RCC 7860 (cell line): ENCODE measurements at regions not wholly inside any gene's neighbourhood (a gene's known extent, or its start where the extent isn't known, plus 50 kb on each side); places are given as distances from the start of the nearest gene placed in this dataset.

Experiments
- DNase-seq: peaks from one replicate; pipeline ENCODE4 v3.0.0-alpha.2; 2015; ENCODE audit warnings: low spot score
- FAIRE-seq: peaks from 2 replicates; lab custom pipeline; 2012; peaks lifted over from hg19 to GRCh38; lab: Jason Lieb, UNC

DNA sequence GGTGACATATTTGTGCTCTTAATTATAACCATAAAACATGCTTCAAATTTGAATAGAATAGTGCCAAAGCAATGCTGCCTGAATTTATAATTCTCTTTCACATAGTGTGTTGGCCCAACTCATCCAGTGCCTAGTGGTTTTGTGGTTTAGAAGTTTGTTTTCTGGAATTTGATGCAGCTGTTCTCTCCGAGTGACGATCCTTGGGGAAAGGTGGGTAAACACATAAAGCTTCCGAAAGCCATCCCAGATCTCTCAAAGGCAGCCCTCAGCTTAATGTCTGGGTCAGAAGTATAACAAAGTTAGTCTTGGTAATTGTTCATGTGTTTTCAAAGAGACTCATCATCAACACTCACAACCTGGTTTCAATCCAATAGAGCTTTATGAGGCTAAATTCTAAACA, 235.6 kb upstream of the CDH2 start:
- DNase-seq = no peak
- no peak for FAIRE-seq

DNA sequence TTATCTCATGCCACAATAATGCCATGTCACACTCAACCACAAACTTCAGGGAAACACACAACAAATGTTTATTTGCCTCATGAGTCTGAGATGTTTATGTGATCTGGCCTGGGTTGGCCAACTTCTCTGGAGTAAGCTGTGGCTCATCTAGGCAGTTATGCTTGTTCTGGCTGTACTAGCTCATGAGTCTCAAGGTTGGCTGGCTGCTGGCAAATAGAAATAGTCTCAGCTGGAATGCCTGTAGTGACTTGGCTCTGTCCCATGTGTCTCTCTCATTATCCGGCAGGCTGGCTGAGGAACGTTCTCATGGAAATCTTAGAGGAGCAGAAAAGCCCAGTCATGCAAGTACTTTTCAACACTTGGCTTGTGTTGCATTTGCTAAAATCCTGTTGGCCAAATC, 234.9 kb upstream of the CDH2 start:
- FAIRE-seq = no peak
- no peak for DNase-seq

DNA sequence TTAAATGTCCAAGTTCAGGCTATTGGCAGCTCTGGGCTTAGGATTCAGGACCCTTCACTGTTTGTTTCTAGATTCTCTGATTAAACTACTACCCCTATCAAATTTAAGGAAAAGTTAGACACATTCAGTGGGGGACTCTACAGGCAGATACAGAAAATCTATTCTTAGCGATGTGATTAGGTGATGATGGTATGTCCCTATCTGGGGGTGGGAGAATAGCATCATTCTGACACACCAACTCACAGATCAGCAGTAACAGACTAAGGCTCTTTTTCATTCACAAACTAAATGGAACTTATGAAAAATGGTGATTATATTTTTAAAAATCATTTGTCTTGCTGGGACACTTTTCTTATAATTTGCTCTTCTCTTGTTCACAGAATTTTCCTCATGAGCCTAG, 232.9 kb upstream of the CDH2 start:
- FAIRE-seq (no peak), DNase-seq (no peak)

DNA sequence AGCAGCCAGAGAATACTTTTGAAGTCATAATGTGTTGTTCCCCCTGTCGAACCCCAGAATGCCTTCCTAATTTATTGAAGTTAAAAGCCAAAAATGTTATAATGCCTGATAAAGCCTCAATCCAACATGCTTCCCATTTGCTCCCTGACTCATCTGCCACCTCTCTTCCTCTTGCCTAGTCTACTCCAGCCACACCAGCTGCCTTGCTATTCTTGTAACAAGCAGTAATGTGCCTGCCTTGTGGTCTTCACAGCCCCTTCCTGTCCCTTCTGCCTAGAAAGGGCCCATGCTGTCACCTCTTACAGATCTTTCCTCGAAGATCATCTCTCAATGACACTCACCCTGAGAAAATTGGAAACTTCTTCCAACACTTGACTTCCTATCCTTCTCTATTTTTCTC, 231.6 kb upstream of the CDH2 start:
- FAIRE-seq (no peak), DNase-seq (no peak)

DNA sequence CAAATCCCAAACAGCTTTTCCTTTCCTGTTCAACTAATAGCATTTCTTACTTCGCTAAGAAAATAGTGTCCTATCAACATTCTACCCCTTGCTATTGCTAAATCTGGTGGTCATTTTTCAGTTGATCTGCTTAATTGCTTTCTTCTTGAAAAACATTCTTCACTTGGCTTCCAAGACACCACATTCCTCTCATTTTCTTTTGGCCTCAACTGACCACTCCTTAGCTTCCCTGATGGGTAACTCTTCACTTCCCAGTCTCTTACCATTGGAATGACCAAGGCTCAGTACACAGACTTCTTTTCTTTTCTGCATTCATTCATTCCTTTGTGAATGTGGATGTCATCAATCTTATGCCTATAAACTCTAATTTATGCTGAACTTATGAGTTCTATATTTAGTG, 230.8 kb upstream of the CDH2 start:
- no peak for DNase-seq
- no peak for FAIRE-seq

DNA sequence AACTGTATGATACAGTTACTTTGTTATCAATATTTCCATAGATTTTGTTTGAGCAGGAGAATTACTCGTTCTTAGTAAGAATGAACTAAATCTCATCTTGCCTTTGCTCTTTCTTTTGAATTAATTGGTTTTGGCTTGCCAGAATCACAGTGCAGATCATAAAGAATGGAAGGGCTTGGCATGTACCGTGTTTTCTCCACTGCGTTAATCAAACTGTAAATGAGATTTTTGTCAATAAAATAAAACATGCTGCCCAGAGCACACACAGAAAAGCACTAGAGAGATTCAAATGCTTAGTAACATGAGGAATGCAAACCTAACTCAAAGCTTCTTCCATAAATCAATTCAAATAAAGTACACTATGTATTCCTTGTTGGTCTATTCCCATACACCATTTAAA, 229.6 kb upstream of the CDH2 start:
- no peak for FAIRE-seq
- DNase-seq = no peak

DNA sequence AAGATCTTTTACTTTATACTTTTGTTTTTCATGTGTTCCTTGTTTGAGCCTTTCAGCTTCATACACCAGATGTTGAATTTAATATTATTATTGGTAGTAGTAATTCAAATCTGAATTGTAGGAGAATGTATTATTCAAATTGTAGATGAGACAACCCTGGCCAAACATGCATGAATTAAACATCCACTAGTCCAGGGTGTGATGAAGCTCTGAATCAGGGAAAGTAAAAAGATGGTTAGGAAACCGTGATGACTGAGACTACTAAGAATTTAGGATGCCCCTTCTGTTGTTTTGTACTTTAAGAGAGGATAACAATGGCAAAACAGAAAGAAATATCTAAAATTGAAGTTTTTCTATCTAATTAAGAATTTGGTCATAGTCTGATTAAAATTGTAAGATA, 227.8 kb upstream of the CDH2 start:
- FAIRE-seq (no peak), DNase-seq (no peak)

DNA sequence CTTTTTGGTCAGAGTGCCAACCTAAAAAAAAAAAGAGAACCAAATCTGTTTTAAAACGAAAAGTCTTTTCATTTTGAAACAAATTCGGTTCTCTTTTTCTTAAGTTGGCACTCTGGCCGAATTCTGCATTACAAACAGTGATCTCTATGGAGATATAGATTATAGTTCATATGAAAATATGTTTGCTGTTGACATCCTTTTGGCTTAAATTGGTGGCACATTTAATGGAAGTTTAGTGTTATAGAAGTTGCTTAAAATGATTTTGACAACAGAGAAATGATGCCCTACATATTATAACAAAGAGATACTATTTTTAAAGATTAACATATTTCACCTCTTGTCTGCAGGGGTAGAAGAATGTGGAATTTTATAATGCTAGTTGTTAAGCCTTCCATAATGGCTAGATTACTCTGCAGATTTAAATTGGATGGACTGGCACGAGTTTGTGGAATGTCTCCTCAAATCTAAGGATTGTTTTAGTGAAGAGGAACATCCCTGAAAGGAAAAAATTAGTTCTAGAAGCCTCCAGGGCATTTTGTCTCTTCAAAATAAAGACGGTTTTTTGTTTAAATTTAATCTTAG, 222.9 kb upstream of the CDH2 start:
- no peak for DNase-seq
- FAIRE-seq = no peak

DNA sequence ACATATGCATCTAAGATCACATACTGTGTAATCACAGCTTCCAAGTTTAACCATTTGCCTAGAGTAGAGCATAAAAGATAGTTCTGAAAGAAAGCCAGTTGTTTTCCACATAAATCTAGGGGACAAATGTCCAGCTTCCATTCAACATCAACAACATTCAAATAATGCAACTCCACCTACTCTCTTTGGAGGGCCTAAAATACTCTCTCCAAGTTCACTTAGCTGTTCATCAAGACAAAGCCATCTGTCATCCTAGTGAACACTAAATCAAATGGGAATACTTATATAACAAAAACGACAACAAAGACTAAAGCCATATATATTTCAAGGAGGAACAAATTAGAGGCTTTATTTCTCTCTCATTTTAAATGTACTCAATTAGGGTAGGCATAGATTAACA, 221.5 kb upstream of the CDH2 start:
- DNase-seq = no peak
- no peak for FAIRE-seq

DNA sequence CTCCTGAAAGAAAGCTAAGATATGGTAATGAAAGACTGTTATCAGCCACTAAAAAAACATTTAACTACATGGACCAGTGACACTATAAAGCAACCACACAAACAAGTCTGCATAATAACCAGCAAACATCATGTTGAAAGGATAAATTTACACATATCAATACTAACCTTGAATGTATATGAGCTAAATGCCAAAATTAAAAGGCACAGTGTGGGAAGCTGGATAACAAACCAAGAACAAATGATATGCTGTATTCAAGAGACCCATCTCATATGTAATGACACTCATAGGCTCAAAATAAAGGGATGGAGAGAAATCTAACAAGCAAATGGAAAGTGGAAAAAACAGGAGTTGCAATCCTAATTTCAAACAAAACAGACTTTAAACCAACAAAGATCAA, 213.1 kb upstream of the CDH2 start:
- FAIRE-seq (no peak), DNase-seq (no peak)

DNA sequence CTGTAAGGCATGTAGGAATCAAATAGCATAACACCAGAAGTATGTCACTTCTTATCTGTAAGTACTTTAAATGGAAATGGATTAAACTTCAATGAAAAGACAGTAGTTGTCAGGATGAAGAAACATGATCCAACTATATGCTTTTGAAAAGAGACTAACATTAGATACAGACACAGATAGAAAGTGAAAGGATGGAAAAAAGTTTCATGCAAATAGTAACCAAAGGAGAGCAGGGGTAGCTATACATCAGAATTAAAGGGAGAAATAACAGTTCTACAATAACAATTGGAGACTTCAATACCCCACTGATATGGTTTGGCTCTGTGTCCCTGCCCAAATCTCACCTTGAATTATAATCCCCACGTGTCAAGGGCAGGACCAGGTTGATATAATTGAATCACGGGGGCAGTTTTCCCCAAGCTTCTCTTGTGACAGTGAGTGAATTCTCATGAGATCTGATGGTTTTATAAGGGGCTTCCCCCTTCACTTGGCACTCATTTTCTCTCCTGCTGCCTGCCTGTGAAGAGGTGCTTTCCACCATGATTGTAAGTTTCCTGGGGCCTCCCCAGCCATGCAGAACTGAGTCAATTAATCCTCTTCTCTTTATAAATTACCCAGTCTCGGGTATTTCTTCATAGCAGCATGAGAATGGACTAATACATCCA, 205.4 kb upstream of the CDH2 start:
- DNase-seq (no peak), FAIRE-seq (no peak)

DNA sequence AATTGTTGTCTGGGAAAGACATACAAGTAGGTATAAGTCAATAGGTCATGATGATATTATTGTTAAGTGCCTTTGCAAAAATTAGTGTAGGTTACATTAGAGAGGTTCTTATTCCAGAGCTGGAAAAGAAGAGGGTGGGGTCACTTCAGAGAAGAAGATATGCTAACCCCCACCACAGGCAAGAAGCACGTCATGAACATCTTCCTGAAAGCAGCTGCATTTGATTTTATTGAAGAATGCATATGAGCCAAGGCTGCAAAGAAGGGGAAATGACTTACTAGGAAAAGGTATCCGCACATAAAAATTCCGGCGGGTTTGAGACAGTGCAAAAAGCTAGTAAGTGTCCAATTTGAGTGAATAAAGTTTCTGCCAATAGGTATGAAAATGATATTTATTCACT, 195.3 kb upstream of the CDH2 start:
- no peak for FAIRE-seq
- DNase-seq = no peak

DNA sequence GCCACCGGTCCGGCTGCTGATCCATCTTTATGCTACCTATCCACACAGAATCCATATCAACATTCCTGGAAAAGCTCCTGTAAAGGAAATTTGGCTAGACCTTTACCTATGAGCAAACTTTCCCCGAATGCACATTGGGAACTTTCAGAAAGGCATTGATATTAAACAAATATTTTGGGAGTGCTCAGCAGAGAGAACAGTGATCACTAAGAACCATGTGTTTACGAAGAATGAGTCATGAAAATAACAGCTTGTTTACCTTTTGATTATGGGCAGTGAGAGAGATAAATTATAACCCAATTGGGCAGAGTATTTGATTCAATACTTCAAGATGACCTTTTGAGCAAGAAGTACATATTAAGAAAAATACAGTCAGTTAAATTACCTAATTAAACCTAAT, 189.7 kb upstream of the CDH2 start:
- FAIRE-seq (no peak), DNase-seq (no peak)

DNA sequence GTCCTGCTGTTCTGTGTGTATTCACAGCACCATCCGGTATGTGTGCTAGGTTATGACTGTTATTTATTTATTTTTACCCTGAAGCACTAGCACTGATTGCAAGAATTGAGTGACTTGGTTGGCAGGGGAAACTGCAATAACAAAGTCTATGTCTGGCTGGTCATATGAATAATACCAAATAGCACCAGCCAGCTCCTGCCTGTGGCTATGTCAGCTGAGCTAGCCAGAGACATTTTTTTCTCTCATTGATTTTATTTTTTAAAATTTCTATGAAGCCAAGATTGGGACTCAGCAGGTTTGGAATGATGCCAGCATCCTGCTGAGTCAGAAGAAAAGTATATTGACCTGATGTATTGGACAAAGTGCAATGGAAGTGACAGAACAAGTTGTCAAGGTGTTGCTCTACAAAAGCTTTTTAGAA, 188.5 kb upstream of the CDH2 start:
- DNase-seq (no peak), FAIRE-seq (no peak)

DNA sequence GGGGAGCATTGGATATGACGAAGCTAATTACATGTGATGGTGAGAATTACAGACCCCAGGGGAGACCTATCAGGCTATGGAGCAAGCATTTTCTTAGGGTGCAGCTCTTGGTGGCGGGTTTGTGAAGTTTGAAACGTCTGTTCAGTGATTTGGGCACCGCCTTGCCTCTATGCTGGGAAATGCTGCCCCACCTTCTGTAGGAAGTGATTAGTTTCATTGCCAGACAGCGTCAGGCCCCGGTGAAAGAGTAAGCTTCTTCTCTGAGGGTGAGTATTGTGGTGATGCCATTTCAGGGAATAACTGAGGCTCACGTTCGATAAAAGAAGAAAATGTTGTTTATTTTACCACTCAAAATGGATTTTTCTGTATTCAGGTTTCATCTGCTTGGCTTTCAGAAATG, 186.2 kb upstream of the CDH2 start:
- no peak for DNase-seq
- no peak for FAIRE-seq

DNA sequence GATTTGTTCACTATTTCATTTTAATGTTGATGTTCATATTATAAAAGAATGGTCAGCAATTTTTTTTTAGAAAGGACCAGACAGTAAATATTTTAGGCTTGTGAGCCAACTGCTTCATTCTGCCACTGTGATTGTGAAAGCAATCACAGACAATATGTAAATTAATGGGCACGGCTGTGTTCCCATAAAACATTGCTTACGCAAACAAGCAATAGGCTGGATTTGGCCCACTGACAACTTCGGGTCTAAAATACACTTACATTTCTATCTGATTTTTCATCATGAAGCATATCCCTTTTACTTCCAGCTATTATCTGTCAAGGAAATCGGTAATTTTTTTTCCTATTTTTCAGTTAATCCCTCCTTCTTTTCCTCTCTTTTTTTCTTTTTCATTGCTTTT, 182.2 kb upstream of the CDH2 start:
- no peak for FAIRE-seq

DNA sequence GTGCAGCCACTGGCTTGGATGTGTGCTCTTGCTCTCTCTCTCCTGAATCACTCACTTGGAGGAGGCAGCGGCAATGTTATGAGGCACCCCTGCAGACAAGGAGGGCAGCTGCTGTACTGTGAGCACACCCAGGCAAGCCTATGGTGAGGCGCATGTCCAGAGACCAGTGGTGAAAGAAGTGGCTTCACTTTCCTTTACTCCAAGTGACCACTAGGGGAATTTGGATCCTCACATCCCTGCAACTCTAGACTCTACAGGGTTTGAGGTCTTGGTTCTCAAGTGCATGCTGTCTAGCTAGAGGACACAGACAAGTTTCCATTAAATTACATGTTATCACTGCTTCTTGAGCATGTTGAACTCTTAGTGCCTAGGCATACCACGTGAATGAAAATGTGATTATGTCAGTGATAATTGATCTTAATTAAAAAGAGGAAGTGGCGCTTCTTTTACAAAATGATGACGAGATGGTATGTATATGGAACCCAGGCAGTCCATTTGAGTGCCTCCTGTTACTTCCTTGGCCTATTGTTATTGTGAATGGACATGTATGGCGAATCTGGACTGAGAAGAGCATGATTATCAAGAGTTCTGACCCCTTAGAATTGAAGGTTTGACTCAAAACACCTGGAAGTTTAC, 181.0 kb upstream of the CDH2 start:
- no peak for DNase-seq
- FAIRE-seq = no peak

More for the DNA sequence above, 182.2 kb upstream of the CDH2 start:
- DNase-seq = no peak

DNA sequence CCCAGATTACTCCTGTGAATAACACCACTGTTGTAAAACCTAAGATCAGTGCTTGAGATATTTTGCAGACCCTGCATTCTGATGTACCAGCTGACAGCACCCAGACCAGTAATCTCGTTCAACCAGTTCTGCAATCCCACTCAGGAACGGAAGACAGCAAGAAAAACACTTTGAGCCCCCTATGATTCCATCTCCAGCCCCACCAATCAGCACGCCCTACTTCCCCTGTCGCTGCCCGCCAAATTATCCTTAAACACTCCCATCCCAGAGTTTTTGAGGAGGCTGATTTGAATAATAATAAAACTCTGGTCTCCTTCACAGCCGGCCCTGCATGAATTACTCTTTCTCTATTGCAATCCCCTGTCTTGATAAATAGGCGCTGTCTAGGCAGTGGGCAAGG, 173.9 kb upstream of the CDH2 start:
- FAIRE-seq (no peak), DNase-seq (no peak)

DNA sequence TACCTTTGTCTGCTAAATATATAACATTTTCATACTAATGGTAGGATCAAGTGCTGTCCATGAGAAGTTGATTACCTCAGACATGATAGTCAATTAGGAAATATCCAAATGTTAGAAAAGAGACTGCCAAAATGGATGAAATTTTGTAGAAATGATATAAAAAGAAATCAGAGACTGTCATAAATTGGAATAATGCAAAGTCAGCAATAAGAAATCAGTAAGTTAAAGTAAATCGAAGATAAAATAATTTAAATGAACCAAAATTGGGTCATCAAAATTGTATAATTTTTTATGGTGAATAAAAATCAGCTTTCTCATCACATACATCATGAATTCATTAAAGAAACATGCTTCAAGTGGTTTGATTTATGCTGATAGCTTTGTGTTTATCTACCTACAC, 165.3 kb upstream of the CDH2 start:
- DNase-seq (no peak), FAIRE-seq (no peak)

DNA sequence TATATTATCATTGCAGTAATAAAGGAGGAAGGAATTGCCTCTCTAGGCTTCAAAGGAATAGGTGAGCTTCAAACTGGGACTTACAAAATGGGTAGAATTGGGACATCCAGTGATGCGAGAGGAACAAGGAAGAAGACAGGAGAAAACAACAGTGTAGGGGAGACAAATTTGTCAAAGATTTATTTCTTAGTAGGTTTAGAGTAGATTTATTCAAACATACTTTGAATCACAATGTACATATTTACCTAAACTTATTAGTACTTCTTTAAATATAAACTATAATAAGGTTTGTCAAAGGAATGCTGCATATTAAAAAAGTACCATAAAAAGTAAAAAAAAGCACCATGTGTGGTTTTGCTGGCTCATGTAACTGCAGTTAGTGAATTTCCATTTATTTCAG, 161.4 kb upstream of the CDH2 start:
- DNase-seq (no peak), FAIRE-seq (no peak)

DNA sequence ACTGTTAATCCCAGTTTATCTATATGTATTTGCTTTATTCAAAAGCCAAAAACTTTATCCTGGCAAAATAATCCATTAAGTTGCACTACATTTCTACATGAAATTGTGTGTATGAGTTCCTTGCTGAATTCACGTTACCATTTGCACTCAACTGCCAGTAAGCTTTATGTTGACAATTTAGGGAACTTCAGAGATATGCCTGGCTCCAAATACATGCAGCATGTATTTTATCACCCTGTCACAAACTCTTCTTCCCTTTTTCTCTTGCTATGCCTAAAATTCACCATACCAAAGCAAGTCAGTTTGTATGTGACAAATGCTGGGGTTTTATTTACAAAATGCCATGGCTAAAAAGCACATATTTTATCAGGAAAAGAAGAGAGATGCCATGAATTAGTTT, 157.6 kb upstream of the CDH2 start:
- FAIRE-seq (no peak), DNase-seq (no peak)

DNA sequence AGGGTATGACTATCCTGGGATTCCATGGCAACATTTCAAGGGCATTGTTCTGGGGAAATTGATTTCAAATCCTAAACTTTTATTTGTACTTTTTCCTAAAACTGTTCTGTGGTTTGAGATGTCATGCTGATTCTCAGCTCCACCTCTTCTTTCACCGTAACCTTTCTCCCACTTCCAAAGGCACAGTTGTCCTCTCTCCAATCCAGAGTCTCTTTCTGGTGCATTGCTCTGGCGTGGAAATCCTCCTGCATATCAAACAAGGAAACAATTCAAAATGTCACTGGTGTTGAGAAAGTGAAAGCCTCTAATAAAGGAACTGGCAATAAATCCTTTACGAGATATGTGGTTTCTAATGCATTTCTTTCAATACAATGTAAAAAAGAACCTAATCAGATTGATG, 155.1 kb upstream of the CDH2 start:
- no peak for FAIRE-seq
- DNase-seq = no peak

DNA sequence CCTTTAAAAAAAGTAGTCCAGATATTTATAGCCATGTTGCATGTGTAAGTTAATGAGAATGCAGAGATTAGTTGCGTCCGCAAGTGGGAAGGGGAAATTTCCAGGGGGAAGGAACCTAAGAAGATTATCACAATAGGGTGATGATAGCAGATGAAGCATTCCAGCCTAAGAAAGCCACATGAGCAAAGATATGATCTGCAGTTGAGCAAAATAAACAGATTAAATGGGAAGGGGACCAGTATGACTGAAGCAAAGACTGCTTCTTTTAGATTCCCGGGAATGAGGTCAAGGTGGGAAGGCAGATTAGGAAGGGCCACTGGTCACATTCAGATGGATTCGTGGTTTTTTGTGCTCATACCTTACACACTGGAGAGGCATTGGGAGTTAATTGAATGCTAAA, 154.6 kb upstream of the CDH2 start:
- no peak for DNase-seq
- no peak for FAIRE-seq
